ENCODE measurements at regions not wholly inside any gene's neighbourhood (a gene's known extent, or its start where the extent isn't known, plus 50 kb on each side); places are given as distances from the start of the nearest gene placed in this dataset.

- DNase-seq = no peak
Measured at GRCh38 chr15:94177112-94177511, 54.2 kb upstream of the MCTP2 start.

GRCh38 chr15:94175420-94175819, 55.9 kb upstream of the MCTP2 start:
- no peak for DNase-seq

GRCh38 chr15:94174399-94174802, 57.0 kb upstream of the MCTP2 start:
- DNase-seq = peak; percentile 60

- peak; percentile 8 for DNase-seq
Measured at GRCh38 chr15:94168250-94168649, 63.1 kb upstream of the MCTP2 start.

- no peak for DNase-seq
Measured at GRCh38 chr15:94164971-94165370, 66.4 kb upstream of the MCTP2 start.

- peak; percentile 26 for DNase-seq
Measured at GRCh38 chr15:94164202-94164807, 67.1 kb upstream of the MCTP2 start.

GRCh38 chr15:94162939-94163338, 68.4 kb upstream of the MCTP2 start:
- DNase-seq = no peak

GRCh38 chr15:94154255-94154654, 77.1 kb upstream of the MCTP2 start:
- DNase-seq = no peak

GRCh38 chr15:94145046-94145445, 86.3 kb upstream of the MCTP2 start:
- DNase-seq = no peak

GRCh38 chr15:94141802-94142201, 89.6 kb upstream of the MCTP2 start:
- DNase-seq = no peak

- DNase-seq = no peak
Measured at GRCh38 chr15:94135486-94136147, 95.7 kb upstream of the MCTP2 start.

GRCh38 chr15:94131875-94132274, 99.5 kb upstream of the MCTP2 start:
- DNase-seq = no peak

GRCh38 chr15:94130504-94130903, 100.9 kb upstream of the MCTP2 start:
- DNase-seq = no peak

GRCh38 chr15:94127006-94127405, 104.4 kb upstream of the MCTP2 start:
- DNase-seq = no peak

- DNase-seq = no peak
Measured at GRCh38 chr15:94125698-94126097, 105.7 kb upstream of the MCTP2 start.

GRCh38 chr15:94125156-94125555, 106.2 kb upstream of the MCTP2 start:
- DNase-seq = no peak

GRCh38 chr15:94122516-94122915, 108.8 kb upstream of the MCTP2 start:
- no peak for DNase-seq

- peak; percentile 61 for DNase-seq
Measured at GRCh38 chr15:94119923-94120775, 111.2 kb upstream of the MCTP2 start.

- DNase-seq = no peak
Measured at GRCh38 chr15:94119298-94119811, 112.0 kb upstream of the MCTP2 start.

GRCh38 chr15:94110476-94111130, 120.8 kb upstream of the MCTP2 start:
- DNase-seq = no peak

GRCh38 chr15:94107652-94108051, 123.7 kb upstream of the MCTP2 start:
- DNase-seq = no peak

GRCh38 chr15:94105760-94106159, 125.6 kb upstream of the MCTP2 start:
- DNase-seq = no peak

GRCh38 chr15:94100863-94101262, 130.5 kb upstream of the MCTP2 start:
- no peak for DNase-seq
